WTC11 (cell line): ENCODE measurements at regions not wholly inside any gene's neighbourhood (a gene's known extent, or its start where the extent isn't known, plus 50 kb on each side); places are given as distances from the start of the nearest gene placed in this dataset.

Experiments
- ATAC-seq: fragments of 200-7000 bp; cut with Tn5 transposase; 2 replicates; pipeline ENCODE4 v1.10.0; 2021; ENCODE audit warnings: mild to moderate bottlenecking, moderate library complexity
- CTCF ChIA-PET: fragments of 300-600 bp; sonication (Branson Sonifier 250); formaldehyde crosslinking; loops from one replicate; lab custom pipeline; 2021; ENCODE audit warnings: antibody characterized with exemption; lab: Charles Lee
- POLR2A ChIA-PET: fragments of 350-600 bp; sonication (Branson Sonifier 250); formaldehyde crosslinking; loops from one replicate; lab custom pipeline; 2021; ENCODE audit warnings: antibody characterized with exemption; lab: Charles Lee
- DNase-seq: peaks from one replicate; pipeline ENCODE4 v3.0.0; 2021; ENCODE audit warnings: low spot score
- H3K27ac Mint-ChIP-seq: 2 replicates; pipeline ENCODE4 v1.8.0; 2021; ENCODE audit warnings: mixed read lengths
- H3K27me3 Mint-ChIP-seq: 2 replicates; pipeline ENCODE4 v1.8.0; 2021; ENCODE audit warnings: low read depth, mild to moderate bottlenecking, moderate library complexity, mixed read lengths
- H3K36me3 Mint-ChIP-seq: 2 replicates; pipeline ENCODE4 v1.8.0; 2021; ENCODE audit warnings: mixed read lengths
- H3K4me1 Mint-ChIP-seq: 2 replicates; pipeline ENCODE4 v1.8.0; 2022; ENCODE audit warnings: mixed read lengths
- H3K4me3 Mint-ChIP-seq: 2 replicates; pipeline ENCODE4 v1.8.0; 2021; ENCODE audit warnings: mild to moderate bottlenecking, moderate library complexity, mixed read lengths
- H3K9me3 Mint-ChIP-seq: 2 replicates; pipeline ENCODE4 v1.8.0; 2021; ENCODE audit warnings: mixed read lengths
- AR ChIP-seq: fragments of 250-450 bp; sonication (Bioruptor Pico); IDR thresholded peaks from 2 replicates; pipeline ENCODE4 v1.9.0; 2021; ENCODE audit warnings: mild to moderate bottlenecking
- CREB1 ChIP-seq: sonication (generic); formaldehyde crosslinking; IDR thresholded peaks from 2 replicates; pipeline ENCODE4 v1.8.0; 2023; ENCODE audit warnings: mild to moderate bottlenecking, missing genetic modification reagents
- E2F4 ChIP-seq: sonication (generic); formaldehyde crosslinking; IDR thresholded peaks from 2 replicates; pipeline ENCODE4 v1.8.1; 2022; ENCODE audit warnings: low read depth, mild to moderate bottlenecking, moderate library complexity, missing genetic modification reagents, borderline replicate concordance
- E2F5 ChIP-seq: sonication (generic); formaldehyde crosslinking; IDR thresholded peaks from 2 replicates; pipeline ENCODE4 v1.8.1; 2022; ENCODE audit warnings: mild to moderate bottlenecking, moderate library complexity, missing genetic modification reagents
- ELF4 ChIP-seq: sonication (generic); formaldehyde crosslinking; IDR thresholded peaks from 2 replicates; pipeline ENCODE4 v1.8.1; 2022; ENCODE audit warnings: low read depth, mild to moderate bottlenecking, moderate library complexity, missing genetic modification reagents
- ESRRA ChIP-seq: sonication (generic); formaldehyde crosslinking; IDR thresholded peaks from 2 replicates; pipeline ENCODE4 v1.8.1; 2022; ENCODE audit warnings: mild to moderate bottlenecking, missing genetic modification reagents, borderline replicate concordance
- ETV6 ChIP-seq: sonication (generic); formaldehyde crosslinking; IDR thresholded peaks from 2 replicates; pipeline ENCODE4 v1.8.1; 2022; ENCODE audit warnings: mild to moderate bottlenecking, missing genetic modification reagents
- FOXJ3 ChIP-seq: sonication (generic); formaldehyde crosslinking; IDR thresholded peaks from 2 replicates; pipeline ENCODE4 v1.9.0; 2021; ENCODE audit warnings: missing genetic modification reagents, mild to moderate bottlenecking, borderline replicate concordance
- GRHL2 ChIP-seq: fragments of 250-450 bp; sonication (Bioruptor Pico); IDR thresholded peaks from 2 replicates; pipeline ENCODE4 v1.8.0; 2022; ENCODE audit warnings: mild to moderate bottlenecking, moderate library complexity; ENCODE audit not compliant: insufficient replicate concordance, severe bottlenecking
- HMGA2 ChIP-seq: fragments of 250-450 bp; sonication (Bioruptor Pico); IDR thresholded peaks from 2 replicates; pipeline ENCODE4 v1.4.0; 2021; ENCODE audit warnings: mild to moderate bottlenecking, moderate library complexity
- MAX ChIP-seq: sonication (generic); formaldehyde crosslinking; IDR thresholded peaks from 2 replicates; pipeline ENCODE4 v1.8.0; 2022; ENCODE audit warnings: mild to moderate bottlenecking, missing genetic modification reagents
- PREB ChIP-seq: sonication (generic); formaldehyde crosslinking; IDR thresholded peaks from 2 replicates; pipeline ENCODE4 v1.8.1; 2022; ENCODE audit warnings: mild to moderate bottlenecking, missing genetic modification reagents, moderate library complexity, borderline replicate concordance
- PRRX2 ChIP-seq: fragments of 250-450 bp; sonication (Bioruptor Pico); IDR thresholded peaks from 2 replicates; pipeline ENCODE4 v1.8.0; 2021; ENCODE audit warnings: mild to moderate bottlenecking
- SMAD4 ChIP-seq: sonication (generic); formaldehyde crosslinking; IDR thresholded peaks from 2 replicates; pipeline ENCODE4 v1.8.0; 2022; ENCODE audit warnings: mild to moderate bottlenecking, missing genetic modification reagents
- STAT6 ChIP-seq: sonication (generic); formaldehyde crosslinking; conservative IDR thresholded peaks from 2 replicates; pipeline ENCODE4 v1.8.1; 2023; ENCODE audit warnings: mild to moderate bottlenecking, low read depth, missing genetic modification reagents, moderate library complexity
- TEAD4 ChIP-seq: sonication (generic); formaldehyde crosslinking; IDR thresholded peaks from 2 replicates; pipeline ENCODE4 v1.8.0; 2022; ENCODE audit warnings: mild to moderate bottlenecking, missing genetic modification reagents
- TP53 ChIP-seq: sonication (generic); formaldehyde crosslinking; IDR thresholded peaks from 2 replicates; pipeline ENCODE4 v1.8.1; 2023; ENCODE audit warnings: mild to moderate bottlenecking, missing genetic modification reagents
- USF2 ChIP-seq: sonication (generic); formaldehyde crosslinking; IDR thresholded peaks from 2 replicates; pipeline ENCODE4 v1.8.1; 2023; ENCODE audit warnings: mild to moderate bottlenecking, missing genetic modification reagents, moderate library complexity
- ZNF232 ChIP-seq: sonication (generic); formaldehyde crosslinking; IDR thresholded peaks from 2 replicates; pipeline ENCODE4 v1.8.0; 2022; ENCODE audit warnings: mild to moderate bottlenecking, missing genetic modification reagents
- ZNF263 ChIP-seq: sonication (generic); formaldehyde crosslinking; IDR thresholded peaks from 2 replicates; pipeline ENCODE4 v1.8.1; 2022; ENCODE audit warnings: low read depth, mild to moderate bottlenecking, moderate library complexity, missing genetic modification reagents
- ZNF425 ChIP-seq: fragments of 250-450 bp; sonication (Bioruptor Pico); conservative IDR thresholded peaks from 2 replicates; pipeline ENCODE4 v1.9.0; 2021; ENCODE audit warnings: mild to moderate bottlenecking
- ZNF512 ChIP-seq: sonication (generic); formaldehyde crosslinking; IDR thresholded peaks from 2 replicates; pipeline ENCODE4 v1.8.1; 2022; ENCODE audit warnings: missing genetic modification reagents, borderline replicate concordance

GRCh38 chr14:27025648-27026047, 427.8 kb upstream of the NOVA1 start:
- ATAC-seq, result peak; percentile 38; the same call in 1 of the 2 replicates
- ChIA-PET CTCF (interaction anchor here (1.2 kb wide), 1 partner anchor 16 kb away, joined by 3 read pairs; no protein-coding TSS in a partner anchor), POLR2A (interaction anchor here (0.5 kb wide), 1 partner anchor 412 kb away, joined by 3 read pairs; no protein-coding TSS in a partner anchor)
- DNase-seq, result no peak
- Mint-ChIP-seq H3K27ac (no peak overlapping the region), H3K9me3 (no peaks in the 10 kb centered on the region), H3K27me3 (no peaks in the 10 kb centered on the region), H3K4me3 (no peak overlapping the region), H3K4me1 (no peaks in the 10 kb centered on the region), H3K36me3 (no peaks in the 10 kb centered on the region)
- TF ChIP-seq ETV6 (CRISPR knock-in tag) (no peak), AR (CRISPR knock-in tag) (no peak), ESRRA (no peak), FOXJ3 (CRISPR knock-in tag) (no peak), PREB (CRISPR knock-in tag) (no peak), HMGA2 (CRISPR knock-in tag) (no peak), SMAD4 (CRISPR knock-in tag) (no peak), ZNF232 (CRISPR knock-in tag) (no peak), GRHL2 (CRISPR knock-in tag) (no peak), E2F4 (no peak), E2F5 (CRISPR knock-in tag) (no peak), TEAD4 (CRISPR knock-in tag) (no peak), MAX (no peak), CREB1 (no peak)

- no peak for DNase-seq
- TF ChIP-seq USF2, result no peak
- no peak for TF ChIP-seq ZNF263 (CRISPR knock-in tag)
- no peak for TF ChIP-seq STAT6
- TF ChIP-seq ZNF512 (CRISPR knock-in tag), result no peak
- TF ChIP-seq ZNF425 (CRISPR knock-in tag), result no peak
- TF ChIP-seq SMAD4 (CRISPR knock-in tag), result no peak
- TF ChIP-seq TP53, result no peak
- no peak for TF ChIP-seq ELF4 (CRISPR knock-in tag)
- TF ChIP-seq PRRX2 (CRISPR knock-in tag), result no peak
Observed at GRCh38 chr14:27026097-27026496, 428.3 kb upstream of the NOVA1 start.

More at GRCh38 chr14:27026097-27026496, 428.3 kb upstream of the NOVA1 start:
- Mint-ChIP-seq H3K4me3 (no peak overlapping the region), H3K36me3 (no peaks in the 10 kb centered on the region), H3K4me1 (no peaks in the 10 kb centered on the region), H3K27ac (no peak overlapping the region), H3K27me3 (no peaks in the 10 kb centered on the region), H3K9me3 (no peaks in the 10 kb centered on the region)
- peak; percentile 39 for ATAC-seq
- CTCF ChIA-PET, result interaction anchor here (1.2 kb wide), 1 partner anchor 15 kb away, joined by 3 read pairs; no protein-coding TSS in a partner anchor
- POLR2A ChIA-PET, result interaction anchor here (0.5 kb wide), 1 partner anchor 412 kb away, joined by 3 read pairs; no protein-coding TSS in a partner anchor
